ENCODE measurements at regions not wholly inside any gene's neighbourhood (a gene's known extent, or its start where the extent isn't known, plus 50 kb on each side); places are given as distances from the start of the nearest gene placed in this dataset.

GRCh38 chr6:165990216-165990615 is 177.4 kb downstream of the TBXT start:
- Histone ChIP-seq H3K27ac (no peak overlapping the region), H3K4me3 (no peak overlapping the region)

- H3K4me3 ChIP-seq = peak overlapping the region in 4 of 7 experiments; percentile 22 to 30 (median 24)
- H3K27ac ChIP-seq = no peak overlapping the region
Observed at GRCh38 chr6:165988757-165989456, 178.7 kb downstream of the TBXT start.

GRCh38 chr6:165988302-165988756 is 179.3 kb downstream of the TBXT start:
- Histone ChIP-seq H3K4me3 (peak overlapping the region; percentile 5 to 30 (median 23)), H3K27ac (no peak overlapping the region)

- H3K4me3 ChIP-seq = peak overlapping the region; percentile 5 to 30 (median 23)
- peak overlapping the region in 4 of 21 experiments; percentile 1 to 40 (median 20) for H3K27ac ChIP-seq
Observed at GRCh38 chr6:165987483-165988301, 180.0 kb downstream of the TBXT start.

GRCh38 chr6:165986914-165987482 is 180.7 kb downstream of the TBXT start:
- peak overlapping the region in 4 of 21 experiments; percentile 1 to 40 (median 20) for H3K27ac ChIP-seq

GRCh38 chr6:165986311-165986913 is 181.2 kb downstream of the TBXT start:
- no peak overlapping the region for H3K27ac ChIP-seq
- peak overlapping the region in 4 of 7 experiments; percentile 4 to 30 (median 19) for H3K4me3 ChIP-seq

More at GRCh38 chr6:165986914-165987482, 180.7 kb downstream of the TBXT start:
- H3K4me3 ChIP-seq = peak overlapping the region in 6 of 7 experiments; percentile 4 to 30 (median 24)

- Histone ChIP-seq H3K27ac (no peak overlapping the region), H3K4me3 (no peak overlapping the region)
Observed at GRCh38 chr6:165985806-165986299, 181.8 kb downstream of the TBXT start.

- no peak overlapping the region for H3K4me3 ChIP-seq
- H3K27ac ChIP-seq = no peak overlapping the region
Observed at GRCh38 chr6:165985281-165985805, 182.3 kb downstream of the TBXT start.

- no peak overlapping the region for H3K27ac ChIP-seq
- no peak overlapping the region for H3K4me3 ChIP-seq
Observed at GRCh38 chr6:165984729-165985275, 182.8 kb downstream of the TBXT start.

GRCh38 chr6:165983112-165984072 is 184.3 kb downstream of the TBXT start:
- H3K27ac ChIP-seq = no peak overlapping the region
- no peak overlapping the region for H3K4me3 ChIP-seq

GRCh38 chr6:165978476-165978875 is 189.2 kb downstream of the TBXT start:
- Histone ChIP-seq H3K4me3 (no peak overlapping the region), H3K27ac (no peak overlapping the region)

- Histone ChIP-seq H3K27ac (no peak overlapping the region), H3K4me3 (no peak overlapping the region)
Observed at GRCh38 chr6:165976684-165977083, 191.0 kb downstream of the TBXT start.

GRCh38 chr6:165974817-165975216 is 192.8 kb downstream of the TBXT start:
- no peak overlapping the region for H3K27ac ChIP-seq
- no peak overlapping the region for H3K4me3 ChIP-seq

GRCh38 chr6:165973473-165973872 is 194.2 kb downstream of the TBXT start:
- no peak overlapping the region for H3K4me3 ChIP-seq

GRCh38 chr6:165972139-165972802 is 195.4 kb downstream of the TBXT start:
- Histone ChIP-seq H3K4me3 (no peak overlapping the region), H3K27ac (no peak overlapping the region)

More at GRCh38 chr6:165973473-165973872, 194.2 kb downstream of the TBXT start:
- H3K27ac ChIP-seq = no peak overlapping the region

GRCh38 chr6:165971202-165971601 is 196.4 kb downstream of the TBXT start:
- Histone ChIP-seq H3K27ac (no peak overlapping the region), H3K4me3 (no peak overlapping the region)

GRCh38 chr6:165970001-165970400 is 197.7 kb downstream of the TBXT start:
- Histone ChIP-seq H3K4me3 (no peak overlapping the region), H3K27ac (no peak overlapping the region)

- Histone ChIP-seq H3K27ac (no peak overlapping the region), H3K4me3 (no peak overlapping the region)
Observed at GRCh38 chr6:165969184-165969583, 198.5 kb downstream of the TBXT start.
